ENCODE measurements at regions not wholly inside any gene's neighbourhood (a gene's known extent, or its start where the extent isn't known, plus 50 kb on each side); places are given as distances from the start of the nearest gene placed in this dataset.

GRCh38 chr22:49259839-49260615, 567.6 kb downstream of the BRD1 start:
- H3K4me1 ChIP-seq (ENCODE audit: control insufficient read depth, insufficient read depth, low read length) = no peaks in the 10 kb centered on the region
- no peaks in the 10 kb centered on the region for H3K9me3 ChIP-seq (ENCODE audit: control insufficient read depth, insufficient read depth, low read depth, low read length)
- TF ChIP-seq, protein P1, sequence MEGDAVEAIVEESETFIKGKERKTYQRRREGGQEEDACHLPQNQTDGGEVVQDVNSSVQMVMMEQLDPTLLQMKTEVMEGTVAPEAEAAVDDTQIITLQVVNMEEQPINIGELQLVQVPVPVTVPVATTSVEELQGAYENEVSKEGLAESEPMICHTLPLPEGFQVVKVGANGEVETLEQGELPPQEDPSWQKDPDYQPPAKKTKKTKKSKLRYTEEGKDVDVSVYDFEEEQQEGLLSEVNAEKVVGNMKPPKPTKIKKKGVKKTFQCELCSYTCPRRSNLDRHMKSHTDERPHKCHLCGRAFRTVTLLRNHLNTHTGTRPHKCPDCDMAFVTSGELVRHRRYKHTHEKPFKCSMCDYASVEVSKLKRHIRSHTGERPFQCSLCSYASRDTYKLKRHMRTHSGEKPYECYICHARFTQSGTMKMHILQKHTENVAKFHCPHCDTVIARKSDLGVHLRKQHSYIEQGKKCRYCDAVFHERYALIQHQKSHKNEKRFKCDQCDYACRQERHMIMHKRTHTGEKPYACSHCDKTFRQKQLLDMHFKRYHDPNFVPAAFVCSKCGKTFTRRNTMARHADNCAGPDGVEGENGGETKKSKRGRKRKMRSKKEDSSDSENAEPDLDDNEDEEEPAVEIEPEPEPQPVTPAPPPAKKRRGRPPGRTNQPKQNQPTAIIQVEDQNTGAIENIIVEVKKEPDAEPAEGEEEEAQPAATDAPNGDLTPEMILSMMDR (IDR thresholded peaks at IDR 0.05) = no peak
- no peak for TF ChIP-seq SIN3A (IDR thresholded peaks at IDR 0.05; ENCODE audit: borderline replicate concordance, insufficient read depth, low read depth, low read length)
- no peak for TF ChIP-seq REST (IDR thresholded peaks at IDR 0.05; ENCODE audit: insufficient read depth in 1 of 2, low read depth in 2 of 2, low read length in 1 of 2)
- TF ChIP-seq TCF7L2 (IDR thresholded peaks at IDR 0.05; ENCODE audit: low read depth, low read length) = no peak
- TF ChIP-seq POLR2AphosphoS5 (IDR thresholded peaks at IDR 0.05; ENCODE audit: low read depth, low read length) = no peak
- no peak overlapping the region for H3K27ac ChIP-seq (ENCODE audit: low read length)
- no TSS peak for BruUV-seq (replicated peaks)
- H3K27me3 ChIP-seq (ENCODE audit: control insufficient read depth, insufficient read depth, low read length) = no peaks in the 10 kb centered on the region
- POLR2A ChIA-PET = no interaction called here
- H3K36me3 ChIP-seq (ENCODE audit: control insufficient read depth, insufficient read depth, low read length) = no peaks in the 10 kb centered on the region
- H3K4me3 ChIP-seq (ENCODE audit: low read depth in 2 of 2, low read length in 2 of 2) = no peak overlapping the region
- DNase-seq (ENCODE audit: low read depth, low spot score) (no peak), ATAC-seq (no peak)
- intact Hi-C loops (cut with micrococcal nuclease; ENCODE audit: unreplicated experiment) = no loop called here
- in situ Hi-C loops (cut with HindIII; ENCODE audit: low pct_unique_long_range_greater_than_20kb, low sequenced_read_pairs) = no loop called here
- CTCF ChIA-PET = no interaction called here

- ChIA-PET POLR2A (no interaction called here), CTCF (no interaction called here)
- DNase-seq (ENCODE audit: low read depth, low spot score) = no peak
- Histone ChIP-seq H3K27me3 (ENCODE audit: control insufficient read depth, insufficient read depth, low read length) (no peaks in the 10 kb centered on the region), H3K4me3 (ENCODE audit: low read depth in 2 of 2, low read length in 2 of 2) (no peak overlapping the region), H3K27ac (ENCODE audit: low read length) (no peak overlapping the region), H3K9me3 (ENCODE audit: control insufficient read depth, insufficient read depth, low read depth, low read length) (no peaks in the 10 kb centered on the region), H3K4me1 (ENCODE audit: control insufficient read depth, insufficient read depth, low read length) (no peaks in the 10 kb centered on the region), H3K36me3 (ENCODE audit: control insufficient read depth, insufficient read depth, low read length) (no peaks in the 10 kb centered on the region)
- no TSS peak for BruUV-seq (replicated peaks)
- in situ Hi-C loops (cut with HindIII; ENCODE audit: low pct_unique_long_range_greater_than_20kb, low sequenced_read_pairs) = no loop called here
- intact Hi-C loops (cut with micrococcal nuclease; ENCODE audit: unreplicated experiment) = no loop called here
- TF ChIP-seq, protein P1 (IDR thresholded peaks at IDR 0.05) = no peak
- TF ChIP-seq POLR2AphosphoS5 (IDR thresholded peaks at IDR 0.05; ENCODE audit: low read depth, low read length) (no peak), SIN3A (IDR thresholded peaks at IDR 0.05; ENCODE audit: borderline replicate concordance, insufficient read depth, low read depth, low read length) (no peak), TCF7L2 (IDR thresholded peaks at IDR 0.05; ENCODE audit: low read depth, low read length) (no peak), REST (IDR thresholded peaks at IDR 0.05; ENCODE audit: insufficient read depth in 1 of 2, low read depth in 2 of 2, low read length in 1 of 2) (no peak)
- ATAC-seq = no peak
These were observed 569.3 kb downstream of the BRD1 start for GRCh38 chr22:49258107-49259010.

All from Panc1 (cell line).